Ovary (tissue), 3 donors: ENCODE measurements at regions not wholly inside any gene's neighbourhood (a gene's known extent, or its start where the extent isn't known, plus 50 kb on each side); places are given as distances from the start of the nearest gene placed in this dataset.

ENCODE experiments used
- CTCF ChIP-seq, 3 donors: fragments of 450-650 bp in 2 of 3; fragments of 200-600 bp in 1 of 3; IDR thresholded peaks; one replicate each; pipeline versions ENCODE4 v1.5.1 to v1.8.0; 2016 to 2022; ENCODE audit warnings: antibody characterized with exemption in 3 of 3, mild to moderate bottlenecking in 1 of 3
- EP300 ChIP-seq: sonication (generic); formaldehyde crosslinking; IDR thresholded peaks from one replicate; pipeline ENCODE4 v1.6.1; 2017; ENCODE audit warnings: antibody characterized with exemption
- POLR2A ChIP-seq: fragments of 450-650 bp; IDR thresholded peaks from one replicate; pipeline ENCODE4 v1.6.1; 2017; ENCODE audit warnings: antibody characterized with exemption, mild to moderate bottlenecking, moderate library complexity
- donor health status: DM: no; HTN: no; CAD: no.

GRCh38 chr2:8324901-8325300 lies 357.0 kb upstream of the ID2 start:
- TF ChIP-seq CTCF (IDR thresholded peaks at IDR 0.05) (no peak), POLR2A (no peak), EP300 (no peak)
